HG03196 (cell line): ENCODE measurements at regions not wholly inside any gene's neighbourhood (a gene's known extent, or its start where the extent isn't known, plus 50 kb on each side); places are given as distances from the start of the nearest gene placed in this dataset.
"Not testable (repeated sequence)": the region's sequence is repeated elsewhere in the genome, so short reads cannot be mapped to it uniquely, and the experiment has no call there.

Experiments
- ATAC-seq: cut with Tn5 transposase; IDR thresholded peaks from one replicate; pipeline ENCODE4 v1.9.1; 2021; ENCODE audit not compliant: unreplicated experiment

- ATAC-seq = no peak
These were observed 117.1 kb upstream of the CCDC28A start for GRCh38 chr6:138656364-138657064.

GRCh38 chr6:138657065-138657425 is 116.5 kb upstream of the CCDC28A start:
- no peak for ATAC-seq

GRCh38 chr6:138659998-138660397 is 113.6 kb upstream of the CCDC28A start:
- ATAC-seq = no peak

GRCh38 chr6:138662471-138662870 is 111.1 kb upstream of the CCDC28A start:
- ATAC-seq = no peak

DNA sequence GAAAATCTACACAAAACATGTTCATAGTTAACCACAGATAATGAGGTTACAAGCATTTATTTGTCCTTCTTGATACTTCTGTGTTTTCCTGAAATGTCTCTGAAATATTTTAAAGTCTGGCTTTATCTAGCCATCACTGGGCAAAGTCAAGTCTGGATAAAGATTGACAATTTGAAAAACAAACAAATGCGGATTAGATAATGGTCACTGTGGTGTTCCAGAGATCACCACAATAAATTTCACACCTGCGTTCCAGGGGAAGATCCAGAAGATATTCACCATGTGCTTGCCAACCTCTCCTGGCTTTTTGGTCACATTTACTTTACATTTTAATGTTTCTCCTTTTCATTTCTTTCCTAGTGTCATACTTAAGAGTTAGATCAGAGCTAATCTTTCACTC is 109.7 kb upstream of the CCDC28A start:
- no peak for ATAC-seq

DNA sequence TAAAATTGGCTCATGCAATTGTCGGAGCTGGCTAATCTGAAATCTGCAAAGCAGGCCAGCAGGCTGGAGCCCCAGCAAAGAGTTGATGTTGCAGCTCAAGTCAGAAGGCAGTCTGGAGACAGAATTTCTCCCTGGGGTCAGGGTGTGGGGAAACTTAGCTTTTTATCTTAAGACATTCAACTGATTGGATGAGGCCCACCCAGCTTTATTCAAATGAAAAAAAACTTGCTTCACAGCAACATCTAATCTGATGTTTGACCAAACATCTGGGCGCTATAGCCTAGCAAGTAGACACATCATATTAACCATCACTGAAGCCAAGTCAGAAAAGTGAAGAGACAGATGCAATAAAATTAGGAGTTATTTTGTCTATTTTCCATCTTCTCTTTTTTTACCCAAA is 108.8 kb upstream of the CCDC28A start:
- no peak for ATAC-seq

- ATAC-seq = no peak
These were observed 106.9 kb upstream of the CCDC28A start for GRCh38 chr6:138666636-138667035.

- no peak for ATAC-seq
These were observed 106.2 kb upstream of the CCDC28A start for GRCh38 chr6:138667408-138667807.

GRCh38 chr6:138671351-138671750 is 102.2 kb upstream of the CCDC28A start:
- ATAC-seq = no peak

DNA sequence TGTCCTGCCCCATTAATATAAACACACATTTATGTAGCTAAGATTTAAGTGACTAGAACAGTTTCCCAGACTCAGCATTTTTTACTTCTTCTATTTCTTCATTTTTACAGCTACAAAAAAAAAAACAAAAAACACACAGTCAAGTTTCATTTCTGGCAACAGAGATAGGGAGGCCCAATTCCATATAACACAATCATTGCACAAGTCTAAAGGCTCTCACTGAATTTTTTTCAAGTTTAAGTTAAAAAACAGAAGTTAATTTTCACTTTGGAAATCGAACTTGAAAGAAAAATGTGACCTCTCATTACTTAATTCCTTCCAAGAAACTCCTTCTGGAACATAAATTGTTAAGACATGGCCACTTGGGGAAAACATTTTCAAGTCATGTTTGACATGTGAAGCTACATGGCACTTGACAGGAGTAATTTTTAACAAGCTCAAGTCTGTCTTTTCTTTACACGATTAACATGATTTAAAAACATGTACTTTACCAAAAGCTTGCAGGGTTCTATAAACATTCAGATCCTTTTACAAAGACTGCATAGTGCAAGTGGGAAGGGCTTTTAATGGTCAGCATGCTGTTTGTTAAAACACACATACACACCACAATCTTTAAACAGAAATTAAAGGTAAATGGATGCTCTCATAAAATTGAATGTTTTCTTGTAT is 100.1 kb upstream of the CCDC28A start:
- ATAC-seq = no peak

- not testable (repeated sequence) for ATAC-seq
These were observed 99.1 kb upstream of the CCDC28A start for GRCh38 chr6:138674444-138674843.

DNA sequence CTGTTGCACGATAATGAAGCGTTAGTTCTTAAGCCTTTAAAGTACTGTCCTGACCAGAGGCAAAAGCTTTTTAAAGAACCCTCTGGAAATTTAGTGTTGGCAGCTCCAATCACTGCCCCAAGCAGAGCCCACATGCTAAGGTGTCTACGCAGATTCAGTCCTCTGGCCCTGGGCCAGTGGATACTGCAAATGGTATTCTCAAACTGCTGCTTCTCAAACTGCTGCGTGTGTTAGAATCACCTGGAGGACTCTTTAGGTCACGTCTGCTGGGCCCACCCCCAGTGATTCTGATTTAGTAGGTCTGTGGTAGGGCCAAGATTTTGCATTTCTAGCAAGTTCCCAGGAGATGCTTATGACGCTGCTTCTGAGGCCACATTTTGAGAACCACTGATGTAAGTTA is 96.0 kb upstream of the CCDC28A start:
- ATAC-seq = no peak

GRCh38 chr6:138678168-138678567 is 95.4 kb upstream of the CCDC28A start:
- ATAC-seq = no peak

DNA sequence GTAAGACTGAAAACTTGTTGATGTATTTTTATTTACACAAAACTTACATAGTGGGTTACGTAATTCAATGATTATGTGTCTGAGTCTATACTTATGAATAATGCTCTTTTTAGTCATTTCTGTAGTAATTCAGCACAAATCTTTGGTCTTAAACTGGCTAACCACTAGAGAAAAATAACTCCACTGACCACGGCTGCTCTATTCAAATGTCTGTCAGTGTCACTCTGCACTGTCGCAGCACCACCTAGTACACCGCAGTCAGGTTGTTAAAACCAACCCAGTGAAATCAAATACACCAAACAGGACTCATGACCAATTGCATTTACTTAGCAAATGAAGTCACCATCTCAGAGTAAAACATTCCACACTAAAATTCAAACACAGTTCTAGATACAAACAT is 93.5 kb upstream of the CCDC28A start:
- ATAC-seq = no peak

- no peak for ATAC-seq
These were observed 91.9 kb upstream of the CCDC28A start for GRCh38 chr6:138681627-138682026.

GRCh38 chr6:138682704-138683527 is 90.7 kb upstream of the CCDC28A start:
- ATAC-seq = no peak

- ATAC-seq = no peak
These were observed 88.3 kb upstream of the CCDC28A start for GRCh38 chr6:138685257-138685656.

- no peak for ATAC-seq
These were observed 87.8 kb upstream of the CCDC28A start for GRCh38 chr6:138685781-138686180.

- no peak for ATAC-seq
These were observed 85.0 kb upstream of the CCDC28A start for GRCh38 chr6:138688580-138688979.

- no peak for ATAC-seq
These were observed 83.7 kb upstream of the CCDC28A start for GRCh38 chr6:138689849-138690248.

- no peak for ATAC-seq
These were observed 82.5 kb upstream of the CCDC28A start for GRCh38 chr6:138690975-138691594.
